ENCODE measurements at regions not wholly inside any gene's neighbourhood (a gene's known extent, or its start where the extent isn't known, plus 50 kb on each side); places are given as distances from the start of the nearest gene placed in this dataset.
A peak's percentile ranks its signal among the peaks of the same experiment; 100 is the strongest.
"Not testable (repeated sequence)": the region's sequence is repeated elsewhere in the genome, so short reads cannot be mapped to it uniquely, and the experiment has no call there.

DNA sequence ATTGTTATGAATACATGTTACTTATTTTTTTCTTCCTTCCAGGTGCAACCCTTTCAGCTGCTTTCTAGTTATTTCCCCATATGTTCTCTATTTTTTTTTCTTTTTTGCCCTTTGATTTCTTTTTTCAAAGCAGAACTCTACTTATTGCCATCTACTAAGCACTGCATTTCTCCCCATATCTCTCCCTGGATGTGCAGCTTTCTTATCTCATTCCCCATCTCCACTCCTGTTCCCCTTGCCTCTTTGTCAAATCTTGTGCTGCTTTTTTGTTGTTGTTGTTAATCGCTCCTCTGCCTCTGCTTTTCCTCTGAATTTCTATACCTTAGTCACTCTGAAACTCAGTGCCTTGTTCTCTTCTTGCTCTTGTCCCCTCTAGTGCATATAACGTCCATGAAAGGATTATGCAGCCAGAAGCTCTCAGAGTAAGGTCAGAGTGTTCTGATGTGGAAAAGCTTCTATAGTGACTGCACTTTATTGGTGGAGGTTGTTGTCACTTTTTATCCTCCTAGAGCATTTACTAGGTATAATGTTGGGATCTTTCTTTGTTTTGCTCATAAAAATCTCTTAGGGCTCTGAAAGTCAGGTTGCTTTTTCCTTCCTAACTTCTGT, 51.1 kb upstream of the JADE1 start:
- DNase-seq (ENCODE audit: low read depth) = no peak

DNA sequence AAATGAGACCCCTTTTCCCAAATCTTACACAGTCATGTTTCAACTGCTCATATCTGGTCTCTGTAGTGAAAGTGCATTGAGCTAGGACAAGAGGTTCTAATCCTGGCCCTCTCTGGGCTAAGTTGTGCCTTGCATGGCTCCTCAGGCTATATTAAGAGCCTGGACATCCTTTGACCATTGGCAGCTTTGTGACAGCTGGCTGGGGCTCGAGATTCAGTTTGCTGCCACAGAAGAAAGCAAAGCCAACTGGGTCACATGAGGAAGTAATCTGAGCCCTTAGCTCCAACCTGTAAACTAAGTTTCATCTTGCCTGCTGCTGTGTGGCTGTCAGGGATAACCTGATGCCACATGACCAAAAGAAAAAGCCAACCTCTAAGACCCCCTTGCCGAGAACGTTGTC, 51.8 kb upstream of the JADE1 start:
- peak; percentile 27 for DNase-seq (ENCODE audit: low read depth)

DNA sequence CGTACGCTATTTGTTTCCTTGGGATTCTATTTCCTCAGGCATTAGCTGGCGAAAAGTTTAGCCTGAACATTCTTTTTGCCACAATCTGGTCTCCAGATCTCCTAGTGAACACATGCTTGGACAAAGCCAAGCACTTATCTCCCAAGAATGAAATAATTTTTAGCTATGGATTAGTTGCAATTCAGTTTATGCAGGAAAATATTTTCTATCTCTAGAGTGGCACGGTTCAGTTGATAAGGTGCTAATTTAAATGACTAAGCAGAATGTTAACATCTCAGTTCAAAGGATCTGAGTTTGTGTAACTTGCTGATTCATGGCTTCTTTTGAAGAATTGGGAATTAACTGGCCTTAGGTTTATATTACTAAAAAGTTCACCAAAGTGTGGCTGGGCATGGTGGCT, 58.1 kb upstream of the JADE1 start:
- no peak for DNase-seq (ENCODE audit: low read depth)

DNA sequence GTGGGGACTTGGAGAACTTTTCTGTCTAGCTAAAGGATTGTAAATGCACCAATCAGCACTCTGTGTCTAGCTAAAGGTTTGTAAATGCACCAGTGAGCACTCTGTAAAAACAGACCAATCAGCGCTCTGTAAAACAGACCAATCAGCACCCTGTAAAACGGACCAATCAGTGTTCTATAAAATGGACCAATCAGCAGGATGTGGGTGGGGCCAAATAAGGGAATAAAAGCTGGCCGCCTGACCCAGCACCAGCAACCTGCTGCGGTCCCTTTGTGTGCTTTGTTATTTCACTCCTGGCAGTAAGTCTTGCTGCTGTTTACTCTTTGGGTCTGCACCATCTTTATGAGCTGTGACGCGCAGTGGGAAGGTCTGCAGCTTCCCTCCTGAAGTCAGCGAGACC, 67.8 kb upstream of the JADE1 start:
- not testable (repeated sequence) for DNase-seq (ENCODE audit: low read depth)

DNA sequence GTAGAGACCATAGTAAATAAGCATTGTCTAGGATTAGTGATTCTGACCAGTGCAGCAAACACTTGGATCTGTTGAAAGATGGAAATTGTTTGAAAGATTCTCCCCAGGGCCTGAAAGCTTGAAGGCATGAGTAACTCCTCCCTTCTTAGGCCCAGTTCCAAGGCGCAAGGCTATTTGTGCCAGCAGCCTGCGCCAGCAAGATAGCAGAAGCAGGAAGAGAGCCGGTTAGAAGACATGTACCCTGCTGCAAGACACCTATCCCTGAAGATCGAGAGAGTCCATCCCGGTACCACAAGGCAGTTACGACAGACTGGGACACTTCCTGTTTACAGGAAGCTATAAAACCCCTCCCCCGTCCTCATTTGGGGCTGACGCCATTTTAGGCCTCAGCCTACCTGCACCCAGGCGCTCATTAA, 72.4 kb upstream of the JADE1 start:
- DNase-seq (ENCODE audit: low read depth) = no peak

DNA sequence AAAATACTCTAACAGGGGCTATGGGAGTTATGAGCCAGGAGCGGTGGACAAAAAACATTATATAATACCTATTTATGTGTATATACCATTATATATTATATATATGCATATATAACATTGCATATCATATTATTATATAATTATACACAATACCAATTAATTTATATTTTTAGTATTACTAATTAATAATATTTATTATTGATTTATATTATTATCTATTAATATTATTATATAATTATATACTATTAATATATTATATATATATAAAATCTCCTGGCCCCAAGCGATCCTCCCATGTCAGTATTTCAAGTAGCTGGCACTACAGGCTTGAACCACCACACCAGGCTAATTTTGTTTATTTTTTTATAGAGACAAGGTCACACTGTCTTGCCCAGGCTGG, 73.8 kb upstream of the JADE1 start:
- no peak for DNase-seq (ENCODE audit: low read depth)

DNA sequence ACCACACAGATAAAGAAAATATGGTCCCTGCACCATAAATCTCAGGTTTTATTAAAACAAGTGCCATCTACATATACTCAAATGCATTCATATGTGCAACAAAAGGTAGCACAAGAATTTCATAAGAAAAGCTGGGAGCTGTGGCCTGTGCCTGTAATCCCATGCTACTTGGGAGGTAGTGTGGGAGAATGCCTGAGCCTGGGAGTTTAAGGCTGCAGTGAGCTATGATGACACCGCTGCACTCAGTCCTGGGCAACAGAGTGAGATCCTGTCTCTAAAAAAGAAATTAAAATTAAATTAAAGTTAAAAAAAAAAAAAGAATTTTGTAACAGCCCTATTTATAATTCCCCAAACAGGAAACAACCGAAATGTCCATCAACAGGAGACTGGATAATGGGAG, 81.3 kb upstream of the JADE1 start:
- DNase-seq (ENCODE audit: low read depth) = no peak

DNA sequence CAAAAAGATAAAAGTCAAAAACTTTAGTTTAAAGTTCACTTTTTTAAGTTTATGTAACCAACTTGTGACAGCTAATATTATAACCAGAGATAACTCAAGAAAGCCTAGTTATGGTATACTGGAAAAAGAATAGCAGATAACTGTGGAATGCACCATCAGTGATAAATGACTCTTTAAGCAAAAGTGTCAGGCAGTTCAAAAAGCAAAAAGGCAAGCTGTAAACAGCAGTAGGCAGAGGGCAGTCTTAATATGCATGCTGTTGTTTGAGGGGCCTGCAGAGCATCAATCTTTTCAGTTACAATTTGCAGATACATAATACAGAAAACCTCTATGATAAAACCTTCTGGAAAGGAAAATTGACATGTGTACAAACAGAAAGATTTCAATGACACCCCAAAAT, 81.8 kb upstream of the JADE1 start:
- DNase-seq (ENCODE audit: low read depth) = no peak

DNA sequence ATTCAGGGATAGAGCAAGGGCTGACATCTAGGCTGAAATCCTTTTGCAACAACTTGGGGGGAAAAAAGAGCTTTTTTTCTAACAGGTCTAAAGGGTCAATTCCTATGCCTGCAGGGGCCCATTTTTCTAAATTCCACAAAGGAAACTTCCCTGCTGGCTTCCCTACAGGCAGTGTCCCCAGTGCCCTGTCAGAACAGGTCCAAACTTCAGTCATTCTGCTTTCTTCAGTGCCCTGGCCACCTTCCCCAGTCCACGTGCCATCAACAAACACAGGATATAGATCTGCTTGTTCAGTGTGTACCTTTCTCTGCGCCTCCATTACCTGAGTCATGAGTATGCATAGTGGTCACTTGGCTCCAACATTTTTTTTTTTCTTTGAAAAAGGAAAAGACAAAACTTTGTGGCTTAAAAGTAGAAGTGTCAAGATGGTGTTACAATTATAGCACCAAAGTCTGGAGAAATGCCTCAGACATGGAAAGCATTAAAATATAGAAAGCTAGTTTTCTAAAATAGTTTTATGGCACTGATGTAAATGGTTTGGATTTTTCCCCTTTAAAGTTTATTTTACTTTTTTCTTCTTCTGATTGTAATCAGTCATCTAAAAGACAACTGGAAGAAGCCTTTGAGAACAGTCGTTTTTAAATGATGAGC, 84.0 kb upstream of the JADE1 start:
- no peak for DNase-seq (ENCODE audit: low read depth)

DNA sequence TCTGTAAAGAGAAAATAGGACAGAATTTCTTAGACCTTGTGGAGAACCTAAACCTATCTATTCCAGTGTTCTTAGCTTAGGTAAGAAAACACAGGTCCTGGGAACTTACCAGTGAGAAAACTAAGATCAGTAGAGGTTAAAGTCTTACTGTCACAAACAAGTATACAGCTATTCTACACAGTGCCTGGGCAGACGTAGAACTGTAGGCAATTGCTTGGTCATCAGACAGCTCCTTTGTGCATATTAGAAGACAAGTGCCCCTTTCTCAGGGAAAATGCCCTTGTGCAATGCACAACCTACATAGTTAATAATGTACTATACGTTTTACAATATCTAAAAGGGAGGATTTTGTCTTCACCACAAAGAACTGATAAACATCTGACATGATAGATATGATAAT, 86.6 kb upstream of the JADE1 start:
- no peak for DNase-seq (ENCODE audit: low read depth)

DNA sequence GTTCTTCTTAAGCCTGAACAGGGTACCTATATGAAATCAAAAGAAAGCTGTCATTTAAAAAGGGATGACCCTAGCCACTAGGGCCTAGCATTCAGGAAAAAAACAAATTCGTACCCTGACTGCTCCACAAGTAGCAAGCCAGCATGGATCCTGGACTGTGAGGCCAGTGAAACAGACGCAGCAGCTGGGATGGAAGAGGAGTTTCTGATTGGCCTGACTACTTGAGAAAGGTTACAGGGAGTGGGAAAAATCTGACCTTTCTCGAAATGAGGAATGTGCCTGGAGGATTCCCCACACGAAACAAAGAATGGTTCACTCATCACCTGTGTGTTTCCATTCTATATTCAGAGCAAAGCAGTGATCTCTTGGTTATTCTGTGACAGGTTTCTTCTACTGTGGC, 87.6 kb upstream of the JADE1 start:
- DNase-seq (ENCODE audit: low read depth) = no peak

DNA sequence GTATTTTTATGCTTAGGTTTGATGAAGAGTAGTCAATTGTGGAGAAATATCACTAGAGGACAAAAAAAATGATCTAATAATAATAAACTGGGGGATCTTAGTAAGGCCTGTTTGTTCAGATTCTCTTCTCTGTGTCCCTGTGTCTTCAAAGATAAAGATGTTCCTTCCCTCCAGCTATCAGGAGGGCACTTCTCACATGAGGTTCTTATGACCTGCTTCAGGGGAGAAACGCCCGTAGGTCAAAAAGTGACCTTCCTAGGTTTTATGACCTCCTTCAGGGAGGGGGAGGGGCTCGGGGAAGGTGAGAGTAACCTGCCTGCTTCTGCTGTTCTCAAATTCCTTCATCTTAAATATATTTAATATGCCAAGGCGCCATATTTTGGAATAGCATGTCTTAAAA, 89.2 kb upstream of the JADE1 start:
- DNase-seq (ENCODE audit: low read depth) = no peak

DNA sequence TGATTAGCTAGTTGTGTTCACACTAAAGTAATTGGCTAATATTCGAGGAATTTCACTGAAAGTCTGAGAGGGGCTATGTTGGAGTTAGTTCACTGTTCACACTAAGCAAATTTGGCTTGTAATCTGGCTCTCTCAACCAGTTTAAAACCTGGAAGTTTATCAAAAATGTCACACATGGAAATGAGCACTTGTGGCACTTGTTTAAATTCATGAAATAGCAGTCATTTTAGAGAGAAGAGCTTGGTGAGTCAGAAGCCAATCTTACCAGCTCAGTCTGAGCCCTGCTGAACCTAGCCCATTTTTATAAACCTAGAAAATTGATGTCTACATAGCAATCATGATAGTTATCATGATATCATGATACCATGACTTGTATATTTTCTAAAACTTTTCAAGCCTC, 90.7 kb upstream of the JADE1 start:
- peak; percentile 77 for DNase-seq (ENCODE audit: low read depth)

DNA sequence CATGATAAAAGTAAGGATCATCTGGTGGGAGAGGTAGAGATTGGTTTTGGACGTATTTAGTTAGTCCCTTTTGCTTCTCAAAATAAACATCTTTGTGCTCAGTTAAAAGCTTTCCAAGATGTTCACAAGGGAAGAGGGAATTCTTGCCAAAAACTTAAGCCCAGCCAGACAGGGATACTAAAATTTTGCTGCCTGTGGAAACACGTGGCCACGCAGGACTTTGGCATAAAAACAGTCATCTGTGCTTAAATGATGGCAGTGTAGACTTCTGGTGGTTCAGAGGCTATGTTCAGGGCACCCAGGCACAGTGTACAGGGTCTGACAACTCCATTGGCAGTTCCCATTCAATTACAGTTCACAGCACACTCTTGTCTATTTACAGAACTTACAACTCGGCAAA, 93.2 kb upstream of the JADE1 start:
- no peak for DNase-seq (ENCODE audit: low read depth)

DNA sequence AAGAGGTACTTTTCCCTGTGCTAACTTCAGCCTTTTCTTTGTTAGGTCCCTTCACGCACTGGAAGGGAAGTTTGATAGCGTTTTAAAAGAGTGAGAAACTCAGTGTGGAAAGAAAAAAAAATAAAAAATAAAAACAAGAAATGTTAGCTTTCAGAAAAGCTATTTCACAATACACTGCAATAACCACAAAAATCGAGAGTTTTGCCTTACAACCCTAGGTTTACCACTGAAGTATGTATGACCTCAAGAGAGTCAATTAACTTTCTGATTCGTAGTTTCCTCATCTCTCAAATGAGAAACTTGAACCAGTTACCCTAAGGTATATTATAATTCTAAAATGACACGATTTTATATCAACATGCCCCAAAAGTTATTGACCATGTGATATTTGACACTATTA, 93.9 kb upstream of the JADE1 start:
- DNase-seq (ENCODE audit: low read depth) = peak; percentile 79

DNA sequence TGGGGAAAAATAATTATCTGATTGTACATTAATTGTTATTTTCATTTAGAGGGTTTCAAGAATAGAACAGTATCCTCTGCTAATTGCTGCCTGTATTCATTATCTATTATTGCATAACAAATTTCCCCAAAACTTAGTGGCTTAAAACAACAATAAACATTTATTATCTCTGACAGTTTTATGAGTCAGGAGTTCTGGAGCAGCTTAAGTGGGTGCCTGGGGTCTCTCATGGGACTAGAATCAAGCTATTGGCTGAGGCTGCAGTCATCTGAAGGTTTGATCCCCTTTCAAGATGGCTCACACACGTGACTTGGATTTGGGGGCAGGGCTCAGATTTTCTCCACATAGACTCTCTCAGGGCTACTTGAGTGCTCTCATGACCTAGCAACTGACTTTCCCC, 98.1 kb upstream of the JADE1 start:
- no peak for DNase-seq (ENCODE audit: low read depth)

DNA sequence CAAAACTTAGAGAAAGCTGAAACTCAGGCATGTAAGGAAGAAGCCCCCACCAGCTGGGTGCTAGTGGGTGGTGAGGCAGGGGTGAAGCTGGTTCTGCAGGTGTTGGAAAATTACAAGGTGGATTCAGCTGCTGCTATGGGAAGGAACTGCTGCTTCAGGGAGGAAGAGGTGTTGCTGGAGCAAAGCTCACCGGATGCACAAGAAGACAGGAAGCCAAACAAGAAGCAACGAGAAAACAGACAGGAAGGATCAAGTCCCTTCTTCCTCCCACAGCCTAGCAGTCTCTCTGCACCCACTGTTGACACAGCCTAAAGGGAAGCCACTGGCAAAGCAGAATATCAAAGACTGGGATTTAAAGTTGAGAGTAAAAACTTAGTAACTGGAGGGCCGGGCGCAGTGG, 100.2 kb upstream of the JADE1 start:
- DNase-seq (ENCODE audit: low read depth) = no peak

DNA sequence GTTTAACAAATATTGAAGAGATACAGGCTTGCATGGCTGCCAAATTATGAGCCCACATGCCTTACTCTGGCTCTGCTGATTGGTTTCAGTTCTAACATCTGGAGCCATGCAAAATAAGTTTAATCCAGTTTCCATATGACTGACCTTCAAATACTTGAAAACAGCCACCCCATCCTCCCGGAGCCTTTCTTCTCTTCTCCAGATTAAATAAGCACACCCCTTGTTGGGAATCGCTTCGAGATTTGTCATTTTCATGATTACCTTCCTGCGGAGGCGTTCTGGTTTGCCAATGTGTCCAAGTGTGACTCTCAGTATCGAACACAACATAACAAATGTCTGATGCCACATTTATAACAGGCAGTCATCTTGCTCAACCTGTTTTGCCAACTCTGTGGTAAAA, 101.6 kb upstream of the JADE1 start:
- peak; percentile 44 for DNase-seq (ENCODE audit: low read depth)

DNA sequence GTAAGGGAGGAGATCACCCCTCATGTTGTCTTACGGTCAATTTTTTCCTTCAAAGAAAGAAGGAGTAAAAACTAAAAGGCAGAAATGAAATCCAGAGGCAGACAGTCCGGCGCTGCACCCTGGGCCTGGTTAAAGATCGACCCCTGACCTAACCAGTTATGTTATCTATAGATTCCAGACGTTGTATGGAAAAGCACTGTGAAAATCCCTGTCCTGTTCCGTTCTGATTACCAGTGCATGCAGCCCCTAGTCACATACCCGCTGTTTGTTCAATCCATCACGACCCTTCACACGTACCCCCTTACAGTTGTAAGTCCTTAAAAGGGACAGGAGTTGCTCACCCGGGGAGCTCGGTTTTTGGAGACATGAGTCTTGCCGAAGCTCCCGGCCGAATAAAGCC, 105.6 kb upstream of the JADE1 start:
- no peak for DNase-seq (ENCODE audit: low read depth)

DNA sequence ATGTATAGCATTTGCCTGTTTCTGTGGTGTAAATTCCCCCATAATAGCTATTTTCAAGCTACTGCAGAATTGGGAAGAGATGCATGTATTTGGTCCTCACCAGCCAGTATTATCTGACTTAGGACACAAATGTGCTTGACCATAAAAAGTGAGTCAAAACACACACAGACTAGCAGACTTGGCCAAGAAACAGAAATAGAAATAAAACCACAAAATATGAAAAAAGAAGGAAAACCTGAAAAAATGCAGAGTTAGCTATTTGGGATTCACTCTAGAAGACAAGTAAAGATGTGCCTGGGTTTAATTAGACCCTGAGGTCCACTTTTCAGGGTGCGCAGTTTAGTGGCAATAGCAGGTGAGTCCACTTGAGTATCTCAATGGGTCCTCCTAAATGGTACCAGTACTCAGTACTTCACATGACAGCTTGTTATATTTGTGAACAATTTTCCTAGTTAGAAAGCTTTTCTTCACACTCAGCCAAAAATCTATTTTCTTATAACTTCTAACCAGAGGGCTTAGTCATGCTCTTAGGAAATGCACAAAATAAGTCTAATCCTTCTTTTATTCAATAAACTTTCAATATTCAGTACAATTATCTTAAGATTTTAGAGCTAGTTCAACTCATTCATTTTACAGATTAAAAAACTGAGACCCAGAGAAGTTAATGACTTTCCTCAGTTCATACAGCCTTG, 108.7 kb upstream of the JADE1 start:
- DNase-seq (ENCODE audit: low read depth) = no peak

DNA sequence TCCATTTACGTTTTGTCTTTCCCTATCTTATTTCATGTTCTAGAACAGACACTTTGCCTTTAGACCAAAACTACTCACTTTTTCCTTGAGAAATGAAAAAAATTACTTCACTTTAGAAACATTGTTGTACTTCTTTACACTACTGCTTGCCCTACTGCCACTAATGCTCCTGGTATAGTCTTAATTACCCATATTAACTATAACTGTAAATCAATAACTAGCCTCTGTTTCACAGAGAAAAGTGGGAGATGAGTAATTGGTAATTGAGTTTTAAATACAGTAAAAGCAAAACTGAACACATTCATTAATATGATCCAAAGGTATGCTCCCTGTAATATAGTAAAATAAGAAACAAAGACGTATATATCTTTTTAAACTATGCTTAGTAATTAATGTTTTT, 111.1 kb upstream of the JADE1 start:
- no peak for DNase-seq (ENCODE audit: low read depth)

DNA sequence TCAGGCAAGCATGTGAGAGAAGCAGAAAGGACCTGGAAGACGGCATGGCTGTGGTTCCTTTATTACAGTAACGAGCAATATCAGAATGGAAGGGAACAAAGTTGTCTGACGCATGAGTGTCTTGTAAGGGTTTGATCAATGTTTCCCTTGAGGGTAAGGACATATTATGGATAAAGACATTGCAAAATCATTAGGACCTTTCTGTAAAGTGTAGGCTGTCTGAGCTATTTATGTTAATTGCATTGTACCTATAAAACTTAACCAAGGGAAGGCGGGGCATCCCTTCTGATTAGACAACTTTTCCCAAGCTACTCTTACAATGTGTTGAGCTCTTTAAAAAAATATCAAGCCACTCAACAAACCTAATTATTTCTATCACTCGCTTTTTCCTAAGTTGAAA, 112.2 kb upstream of the JADE1 start:
- DNase-seq (ENCODE audit: low read depth) = no peak

DNA sequence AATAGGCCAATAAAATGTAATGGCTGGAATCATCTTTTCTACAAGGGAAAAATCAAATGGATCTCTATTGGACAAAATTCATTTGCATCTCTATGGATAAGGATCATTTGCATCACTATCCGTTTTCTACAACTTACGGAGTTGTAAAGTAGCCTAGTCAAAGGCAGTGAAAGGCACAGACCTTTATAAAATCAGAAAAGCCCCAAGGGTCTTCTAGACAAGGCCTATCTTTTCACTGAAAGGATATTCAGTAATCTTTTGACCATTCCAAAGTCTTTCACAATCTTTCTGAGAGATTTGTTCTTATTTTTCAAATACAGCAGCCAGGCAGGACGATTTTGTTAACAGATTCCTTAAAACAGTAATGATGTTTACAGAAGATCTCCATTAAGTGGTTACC, 119.5 kb upstream of the JADE1 start:
- no peak for DNase-seq (ENCODE audit: low read depth)

Data from iris pigment epithelial cell (primary cell).